ENCODE measurements at regions not wholly inside any gene's neighbourhood (a gene's known extent, or its start where the extent isn't known, plus 50 kb on each side); places are given as distances from the start of the nearest gene placed in this dataset.

GRCh38 chrX:96052078-96052477, 632.6 kb upstream of the DIAPH2 start:
- Histone ChIP-seq H3K4me1 (ENCODE audit: insufficient read depth, low read length) (no peaks in the 10 kb centered on the region), H3K36me3 (replicated peaks in 1 of 2; ENCODE audit: control insufficient read depth in 1 of 2, insufficient read depth in 2 of 2, low read length in 2 of 2) (no peaks in the 10 kb centered on the region), H4K20me1 (ENCODE audit: insufficient read depth, low read length) (no peaks in the 10 kb centered on the region), H3K27ac (ENCODE audit: extremely low read length, insufficient read depth, low read length) (no peak overlapping the region), H3K4me2 (ENCODE audit: low read depth, low read length) (no peak overlapping the region), H3K4me3 (replicated peaks in 1 of 3; ENCODE audit: insufficient read depth in 1 of 3, low read depth in 2 of 3, low read length in 3 of 3) (no peak overlapping the region), H3K9me3 (ENCODE audit: low read length) (no peaks in the 10 kb centered on the region), H3K27me3 (ENCODE audit: control insufficient read depth in 1 of 2, insufficient read depth in 2 of 2, low read length in 2 of 2) (no peaks in the 10 kb centered on the region), H3K9ac (ENCODE audit: insufficient read depth, low read depth, low read length) (no peak overlapping the region), H3K79me2 (ENCODE audit: insufficient read depth, low read length) (no peaks in the 10 kb centered on the region), H2AFZ (ENCODE audit: low read length) (no peak overlapping the region)
- DNase-seq (ENCODE audit: low spot score) (no peak), FAIRE-seq (no peak), ATAC-seq (no peak)
- ChIA-PET POLR2A (no interaction called here), CTCF (ENCODE audit: low intra/inter-chr PET ratio, low total read pairs) (no interaction called here)
- 0% methylated on average over 2 of the region's 2 CpGs for WGBS (ENCODE audit: low lambda C conversion rate)
- BruUV-seq (replicated peaks), result no TSS peak
- intact Hi-C loops (cut with micrococcal nuclease; ENCODE audit: unreplicated experiment), result no loop called here
- TF ChIP-seq HMGXB3 (CRISPR knock-in tag; IDR thresholded peaks at IDR 0.05; ENCODE audit: borderline replicate concordance) (no peak), ZMYM4 (CRISPR knock-in tag; IDR thresholded peaks at IDR 0.05) (no peak), MLLT10 (CRISPR knock-in tag; IDR thresholded peaks at IDR 0.05) (no peak), ZNF652 (CRISPR knock-in tag; IDR thresholded peaks at IDR 0.05; ENCODE audit: borderline replicate concordance, low read depth) (no peak)
- TF ChIP-seq, protein P1, sequence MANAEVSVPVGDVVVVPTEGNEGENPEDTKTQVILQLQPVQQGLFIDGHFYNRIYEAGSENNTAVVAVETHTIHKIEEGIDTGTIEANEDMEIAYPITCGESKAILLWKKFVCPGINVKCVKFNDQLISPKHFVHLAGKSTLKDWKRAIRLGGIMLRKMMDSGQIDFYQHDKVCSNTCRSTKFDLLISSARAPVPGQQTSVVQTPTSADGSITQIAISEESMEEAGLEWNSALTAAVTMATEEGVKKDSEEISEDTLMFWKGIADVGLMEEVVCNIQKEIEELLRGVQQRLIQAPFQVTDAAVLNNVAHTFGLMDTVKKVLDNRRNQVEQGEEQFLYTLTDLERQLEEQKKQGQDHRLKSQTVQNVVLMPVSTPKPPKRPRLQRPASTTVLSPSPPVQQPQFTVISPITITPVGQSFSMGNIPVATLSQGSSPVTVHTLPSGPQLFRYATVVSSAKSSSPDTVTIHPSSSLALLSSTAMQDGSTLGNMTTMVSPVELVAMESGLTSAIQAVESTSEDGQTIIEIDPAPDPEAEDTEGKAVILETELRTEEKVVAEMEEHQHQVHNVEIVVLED (CRISPR knock-in tag; IDR thresholded peaks at IDR 0.05; ENCODE audit: borderline replicate concordance), result no peak
- in situ Hi-C loops (cut with HindIII; ENCODE audit: extremely low pct_ligation_motif_present, low pct_unique_long_range_greater_than_20kb), result no loop called here

All from HepG2 (cell line).